Amygdala (tissue), 56 donors: ENCODE measurements at regions not wholly inside any gene's neighbourhood (a gene's known extent, or its start where the extent isn't known, plus 50 kb on each side); places are given as distances from the start of the nearest gene placed in this dataset.
"Not testable (repeated sequence)": the region's sequence is repeated elsewhere in the genome, so short reads cannot be mapped to it uniquely, and the experiment has no call there.

Experiments
- DNase-seq, 56 donors: peaks; one replicate each; lab custom pipeline; 2025; lab: John Stamatoyannopoulos, UW

DNA sequence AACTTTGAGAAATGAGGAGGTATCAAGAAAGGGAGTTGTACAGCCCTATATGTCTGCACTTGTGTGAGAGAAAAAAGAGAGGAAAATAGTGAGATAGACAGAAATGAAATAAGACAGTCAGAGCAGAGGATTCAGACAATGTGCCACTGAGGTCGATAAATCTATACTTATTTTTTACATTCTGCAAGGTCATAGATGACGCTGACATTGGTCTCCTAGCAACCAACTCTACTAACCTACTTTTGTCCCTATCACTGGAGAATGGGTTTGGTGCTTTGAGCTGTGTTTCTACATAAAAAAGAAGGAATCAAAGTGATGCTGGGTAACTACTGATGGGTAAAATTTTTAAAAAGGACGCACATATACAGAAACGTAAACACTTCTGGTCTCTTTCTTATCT is 573.3 kb upstream of the RORB start:
- DNase-seq, result no peak

GRCh38 chr9:73951147-73951546 is 546.0 kb upstream of the RORB start:
- DNase-seq, result no peak

GRCh38 chr9:73962792-73963191 is 534.3 kb upstream of the RORB start:
- no peak for DNase-seq

GRCh38 chr9:73969936-73970335 is 527.2 kb upstream of the RORB start:
- no peak for DNase-seq

- not testable (repeated sequence) for DNase-seq
Measured at GRCh38 chr9:73976424-73976823, 520.7 kb upstream of the RORB start.

- DNase-seq, result no peak
Measured at GRCh38 chr9:73979894-73980264, 517.3 kb upstream of the RORB start.

- no peak for DNase-seq
Measured at GRCh38 chr9:73980754-73981153, 516.4 kb upstream of the RORB start.

DNA sequence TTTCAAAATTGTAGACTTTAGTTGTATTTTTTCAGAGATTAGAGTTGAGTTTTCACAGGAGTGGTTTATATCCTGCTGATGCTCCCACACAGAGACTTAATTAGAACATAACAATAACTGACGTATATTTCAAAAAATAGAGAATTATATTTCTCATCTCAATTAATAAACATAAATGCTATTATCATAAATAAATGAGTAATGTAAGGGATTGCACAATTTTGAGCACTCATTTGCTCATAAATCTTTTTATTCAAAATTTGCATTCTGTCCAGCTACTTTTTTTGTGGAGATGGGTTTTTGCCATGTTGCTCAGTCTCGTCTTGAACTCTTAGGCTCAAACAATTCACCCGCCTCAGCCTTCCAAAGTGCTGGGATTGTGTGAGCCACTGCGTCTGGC is 515.7 kb upstream of the RORB start:
- no peak for DNase-seq

GRCh38 chr9:73995836-73996235 is 501.3 kb upstream of the RORB start:
- no peak for DNase-seq

- no peak for DNase-seq
Measured at GRCh38 chr9:73996844-73997243, 500.3 kb upstream of the RORB start.

DNA sequence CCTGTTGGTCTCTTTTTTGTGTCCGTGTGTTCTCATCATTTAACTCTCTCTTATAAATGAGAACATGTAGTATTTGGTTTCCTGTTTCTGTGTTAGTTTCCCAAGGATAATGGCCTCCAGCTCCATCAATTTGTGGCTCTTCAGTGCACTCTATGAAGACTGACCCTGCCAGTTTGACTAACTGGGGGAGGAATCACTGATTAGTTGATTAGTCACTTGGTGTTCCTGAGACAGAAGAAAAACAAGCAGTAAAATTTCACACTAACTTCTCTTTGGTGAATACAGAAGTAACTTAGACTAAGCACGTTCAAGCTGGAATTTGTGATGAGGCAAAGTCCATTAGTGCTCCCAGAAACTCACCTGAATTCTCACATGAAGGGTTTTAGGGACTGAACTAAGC is 495.8 kb upstream of the RORB start:
- no peak for DNase-seq

DNA sequence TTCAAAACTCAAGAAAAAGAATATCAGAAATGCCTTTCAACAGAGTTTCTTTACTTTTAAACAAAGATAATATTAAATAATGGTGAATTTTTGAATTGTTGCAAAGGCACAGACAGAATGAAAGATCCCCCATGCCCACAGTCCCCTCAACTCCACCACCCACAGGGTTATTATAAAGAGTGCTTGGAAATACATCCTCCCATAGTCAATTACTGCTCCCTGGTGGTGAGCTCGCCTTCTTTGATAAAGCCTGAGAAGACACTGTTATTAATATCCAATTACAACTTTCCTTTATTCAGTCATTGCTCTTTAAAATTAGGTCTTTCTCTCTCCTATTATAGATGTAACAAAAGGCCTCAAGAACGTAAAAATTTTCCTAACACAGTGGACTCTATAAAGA is 490.2 kb upstream of the RORB start:
- no peak for DNase-seq

GRCh38 chr9:74007833-74008232 is 489.3 kb upstream of the RORB start:
- DNase-seq, result no peak

DNA sequence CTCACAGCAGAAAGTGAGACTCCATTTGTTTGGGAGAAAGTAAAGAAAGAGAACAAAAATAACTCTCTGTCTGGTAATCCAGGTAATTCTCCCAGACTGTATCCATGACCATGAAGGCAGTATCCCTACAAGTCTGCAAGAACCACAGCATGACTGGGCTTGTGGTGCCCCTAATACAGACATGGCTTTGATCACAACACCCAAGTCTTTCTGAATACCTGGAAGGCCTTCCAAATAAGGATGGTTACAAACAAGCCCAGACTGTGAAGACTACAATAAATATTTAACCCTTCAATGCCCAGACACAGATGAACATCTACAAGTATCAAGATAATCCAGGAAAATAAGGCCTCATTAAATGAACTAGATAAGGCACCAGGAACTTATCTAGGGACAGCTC is 481.1 kb upstream of the RORB start:
- no peak for DNase-seq

GRCh38 chr9:74025402-74025925 is 471.7 kb upstream of the RORB start:
- no peak for DNase-seq

DNA sequence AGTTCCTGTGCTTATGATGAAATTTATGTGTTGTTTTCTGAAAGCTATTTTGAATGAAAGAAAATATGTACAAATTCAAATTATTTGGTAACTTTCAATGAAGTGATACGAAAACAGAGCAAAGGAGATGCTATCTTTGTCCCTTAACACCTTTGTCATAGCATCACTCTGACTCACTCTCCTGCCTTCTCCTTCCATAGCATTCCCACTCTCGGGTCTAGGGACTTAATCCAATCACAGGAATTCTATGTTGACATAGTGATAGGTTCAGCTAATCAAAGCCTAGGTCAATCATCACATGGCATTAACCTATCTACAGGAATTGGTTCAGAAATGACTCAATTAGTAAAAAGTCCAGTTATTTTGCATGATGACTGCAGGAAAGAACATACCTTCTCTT is 464.7 kb upstream of the RORB start:
- no peak for DNase-seq

- DNase-seq, result no peak
Measured at GRCh38 chr9:74035786-74036185, 461.3 kb upstream of the RORB start.

GRCh38 chr9:74036549-74037231 is 460.4 kb upstream of the RORB start:
- no peak for DNase-seq

DNA sequence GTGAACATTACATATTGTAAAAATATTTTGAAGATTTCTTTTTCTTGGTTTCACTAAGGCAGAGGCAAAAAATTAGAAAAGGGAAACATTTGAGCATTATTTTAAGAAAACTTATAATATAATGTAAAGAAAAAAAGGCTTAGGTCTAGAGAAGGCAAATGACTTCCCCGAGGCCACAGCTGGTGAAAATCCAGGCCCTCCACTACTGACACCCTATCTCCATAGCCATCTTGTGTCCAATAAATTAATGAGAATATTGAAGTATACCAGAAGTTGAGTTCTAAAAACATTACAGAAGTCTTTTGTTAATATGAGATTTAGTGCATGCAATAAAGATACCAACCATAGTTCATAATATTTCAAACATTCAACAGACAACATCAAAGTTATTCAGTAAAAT is 459.9 kb upstream of the RORB start:
- DNase-seq, result no peak

DNA sequence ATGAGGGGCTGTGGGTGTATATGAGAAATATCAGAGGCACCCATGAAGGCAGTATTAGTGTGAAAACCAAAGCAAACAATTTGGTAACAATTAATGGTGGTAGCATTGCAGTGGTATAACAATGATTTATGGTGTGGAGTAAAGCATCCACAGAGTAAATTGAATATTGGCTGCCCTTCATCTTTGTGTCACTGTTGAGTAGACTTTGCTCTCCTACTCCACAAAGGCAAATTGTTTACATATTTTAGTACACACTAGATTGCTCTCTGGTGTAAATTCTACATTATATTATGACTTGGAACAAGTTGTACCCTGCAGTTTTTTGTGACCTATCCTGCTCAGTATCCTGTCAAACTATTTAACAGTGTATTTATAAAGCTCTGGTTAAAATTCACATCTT is 455.5 kb upstream of the RORB start:
- DNase-seq, result no peak

GRCh38 chr9:74044844-74045243 is 452.3 kb upstream of the RORB start:
- no peak for DNase-seq

- no peak for DNase-seq
Measured at GRCh38 chr9:74056023-74056422, 441.1 kb upstream of the RORB start.

DNA sequence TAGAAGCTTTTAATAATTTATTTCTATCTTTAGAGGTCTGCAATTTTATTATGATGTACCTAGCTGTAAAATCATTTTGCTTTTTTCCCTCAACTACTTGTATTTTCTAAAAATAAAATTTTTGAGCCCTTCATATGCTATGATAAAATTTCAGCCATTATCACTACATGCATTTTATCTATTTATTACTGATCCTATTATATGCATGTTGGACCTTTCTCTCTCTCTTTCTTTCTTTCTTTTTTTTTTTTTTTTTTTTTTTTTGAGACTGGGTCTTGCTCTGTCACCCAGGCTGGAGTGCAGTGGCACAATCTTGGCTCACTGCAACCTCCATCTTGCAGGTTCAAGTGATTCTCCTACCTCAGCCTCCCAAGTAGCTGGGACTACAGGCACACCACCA is 440.1 kb upstream of the RORB start:
- DNase-seq, result not testable (repeated sequence)
